GM18499 (cell line): ENCODE measurements at regions not wholly inside any gene's neighbourhood (a gene's known extent, or its start where the extent isn't known, plus 50 kb on each side); places are given as distances from the start of the nearest gene placed in this dataset.
"Not testable (repeated sequence)": the region's sequence is repeated elsewhere in the genome, so short reads cannot be mapped to it uniquely, and the experiment has no call there.

Experiments
- ATAC-seq: cut with Tn5 transposase; IDR thresholded peaks from one replicate; pipeline ENCODE4 v1.9.1; 2021; ENCODE audit warnings: moderate number of reproducible peaks; ENCODE audit not compliant: insufficient read depth, unreplicated experiment

DNA sequence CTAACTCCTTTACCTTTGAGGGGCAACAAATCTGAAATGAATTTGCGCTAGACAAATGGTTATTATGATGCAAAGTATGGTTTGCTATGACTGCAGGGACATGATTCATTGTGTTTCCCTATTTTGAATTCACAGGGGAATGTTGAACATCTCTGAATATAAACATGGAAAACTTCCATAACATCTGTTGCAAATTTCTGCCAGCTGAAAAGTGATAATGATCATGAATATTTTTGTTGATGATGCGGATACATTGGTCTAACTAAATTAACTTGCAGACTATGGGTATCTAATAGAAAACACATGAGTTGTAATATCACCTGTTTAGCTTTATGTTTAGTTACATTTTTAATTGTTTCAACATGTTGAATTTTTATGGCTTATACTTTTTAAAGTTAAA, 1325.5 kb downstream of the REEP3 start:
- no peak for ATAC-seq

DNA sequence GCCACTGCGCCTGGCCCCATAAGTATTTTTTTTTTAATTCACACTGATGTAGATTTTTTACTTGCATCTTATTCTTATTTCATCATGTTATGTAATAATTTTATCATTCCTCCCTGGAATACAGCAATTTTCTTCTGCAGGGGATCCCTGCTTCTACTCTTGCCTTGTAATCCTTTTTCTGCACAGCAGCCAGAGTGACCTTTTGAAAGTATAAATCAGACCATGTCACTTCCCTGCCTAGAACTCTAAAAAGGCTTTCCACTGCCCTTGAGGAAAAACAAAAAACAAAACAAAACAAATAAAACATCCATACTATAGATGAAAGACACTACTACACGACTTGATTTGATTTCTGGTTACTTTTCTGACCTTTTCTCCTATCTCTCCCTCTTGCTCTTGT, 1334.7 kb downstream of the REEP3 start:
- ATAC-seq, result no peak

DNA sequence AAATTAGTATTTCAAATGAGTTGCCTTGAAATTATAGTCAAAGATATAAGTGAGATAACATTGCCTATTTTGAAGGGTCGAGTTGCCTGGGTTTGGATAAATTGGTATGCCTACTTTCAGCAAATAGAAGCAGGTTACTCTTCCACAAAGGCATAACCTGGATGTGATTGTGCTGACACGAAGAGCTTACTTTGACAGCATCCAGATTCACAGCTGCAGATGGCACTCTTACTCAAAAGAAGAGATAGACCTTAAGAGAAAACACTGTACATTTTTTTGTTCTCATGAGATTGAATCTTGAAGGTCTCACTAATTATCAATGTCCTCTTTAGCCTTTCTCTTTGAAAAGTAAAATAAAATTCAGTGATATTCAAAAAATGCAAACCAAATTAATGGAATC, 1338.7 kb downstream of the REEP3 start:
- no peak for ATAC-seq

DNA sequence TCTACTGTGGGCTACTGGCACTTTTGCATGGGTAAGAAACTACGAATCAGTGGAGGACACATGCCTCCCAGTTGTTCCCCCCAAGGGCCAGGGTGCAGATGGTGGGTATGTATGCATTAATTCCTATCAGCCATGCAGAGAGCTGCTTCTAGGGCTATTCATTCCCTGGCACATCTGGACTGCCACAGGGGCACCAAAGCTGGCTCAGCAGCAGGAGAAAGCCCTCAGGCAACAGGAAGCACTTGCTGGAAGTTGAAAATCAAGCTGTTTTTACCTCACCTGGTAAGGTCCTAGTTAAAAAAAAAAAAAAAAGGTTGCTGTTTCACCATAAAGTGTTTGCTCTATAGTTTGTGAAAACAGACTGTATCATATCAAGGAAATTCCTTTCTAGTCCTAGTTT, 1342.6 kb downstream of the REEP3 start:
- no peak for ATAC-seq

DNA sequence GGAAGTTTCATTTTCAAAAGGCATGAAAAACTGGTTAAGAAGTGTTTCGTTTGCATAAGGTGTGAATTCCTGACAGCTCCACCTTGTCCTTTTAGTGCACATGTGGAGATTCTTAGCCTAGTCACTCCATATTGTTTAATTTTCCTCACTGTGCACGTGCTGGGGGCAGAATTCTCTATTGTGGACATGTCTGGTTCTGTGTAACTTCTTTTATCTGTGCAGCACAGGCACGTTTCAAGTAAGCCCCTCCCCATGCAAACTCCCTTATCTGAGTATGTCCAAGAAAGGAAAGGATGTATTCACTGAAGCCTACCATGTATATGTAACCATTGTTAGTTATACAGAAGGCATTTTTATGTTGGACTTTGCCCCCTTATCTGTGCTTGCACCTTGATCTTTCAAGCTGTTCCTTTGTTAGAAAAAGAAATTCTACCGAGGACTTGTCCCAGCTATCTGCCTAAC, 1346.3 kb downstream of the REEP3 start:
- no peak for ATAC-seq

DNA sequence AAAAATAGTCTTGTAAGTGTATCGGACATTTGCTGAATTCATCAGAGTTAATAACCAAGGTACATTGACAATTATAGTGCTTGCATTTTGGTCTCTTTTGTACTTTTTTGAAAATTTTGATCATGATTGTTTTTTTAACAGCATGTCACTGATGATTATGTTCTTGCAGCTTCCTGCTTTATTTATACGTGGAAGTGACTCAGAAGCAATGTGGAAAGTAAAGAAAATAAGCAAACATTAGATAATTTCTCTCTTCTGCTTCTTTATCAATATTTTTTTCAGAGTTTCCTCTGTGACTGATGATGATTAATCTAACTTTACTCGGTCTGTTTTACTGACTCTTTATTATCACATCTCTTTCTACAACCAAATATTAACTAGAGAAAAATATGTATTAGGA, 1351.9 kb downstream of the REEP3 start:
- ATAC-seq, result no peak

DNA sequence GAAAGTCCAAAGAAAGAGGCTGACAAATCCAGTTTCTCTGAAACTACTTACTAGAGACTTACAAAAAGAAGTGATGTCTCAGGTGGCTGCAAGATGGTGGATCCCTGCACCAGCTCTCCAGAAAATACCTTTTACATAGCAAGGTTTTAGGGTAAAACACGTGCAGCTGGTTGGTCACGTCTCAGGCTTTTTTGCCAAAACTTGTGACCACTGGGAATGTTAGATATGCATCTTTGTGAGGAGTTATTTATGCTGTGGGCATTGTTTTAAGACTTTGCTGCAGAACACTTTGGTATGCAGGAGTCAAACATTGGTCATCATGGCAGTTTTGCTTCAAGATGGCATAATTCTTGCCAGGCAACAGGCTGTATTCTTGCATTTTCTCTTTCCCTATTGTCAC, 1352.8 kb downstream of the REEP3 start:
- no peak for ATAC-seq

DNA sequence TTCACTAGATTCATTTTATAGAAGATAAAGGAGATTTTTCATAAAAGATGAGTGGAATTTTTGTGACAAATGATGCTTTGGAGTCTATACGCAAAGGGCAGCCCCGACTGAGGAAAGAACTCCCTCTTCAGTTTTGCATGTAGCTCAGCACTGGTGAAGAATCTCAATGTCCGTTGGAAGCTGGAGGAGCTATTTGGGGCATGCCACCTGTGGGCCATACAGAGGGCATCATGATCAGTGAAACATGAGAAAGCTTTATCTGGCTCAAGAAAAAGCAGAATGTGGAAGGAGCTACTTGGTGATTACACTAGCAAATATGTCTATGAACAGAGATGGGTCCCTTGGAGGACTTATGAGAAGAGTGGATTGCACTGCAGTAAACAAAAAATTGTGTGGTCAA, 1359.3 kb downstream of the REEP3 start:
- no peak for ATAC-seq

DNA sequence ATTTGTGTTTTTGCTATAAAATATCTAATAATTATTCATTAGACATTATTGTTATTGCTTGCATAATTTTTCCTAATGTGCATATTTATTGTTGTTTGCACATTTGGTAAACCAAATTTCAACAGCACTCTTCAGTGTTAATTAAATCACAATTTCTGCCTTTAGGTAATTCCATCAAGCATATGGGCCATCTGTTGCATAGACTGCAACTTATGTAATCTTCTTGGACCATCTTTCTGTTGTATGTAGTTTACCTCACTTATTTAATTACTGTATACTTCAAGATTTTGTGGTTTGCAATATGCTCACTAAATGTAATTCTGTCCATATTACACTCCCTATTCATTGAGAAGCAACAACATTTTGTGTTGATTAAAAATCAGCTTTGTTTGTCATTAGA, 1360.1 kb downstream of the REEP3 start:
- no peak for ATAC-seq

DNA sequence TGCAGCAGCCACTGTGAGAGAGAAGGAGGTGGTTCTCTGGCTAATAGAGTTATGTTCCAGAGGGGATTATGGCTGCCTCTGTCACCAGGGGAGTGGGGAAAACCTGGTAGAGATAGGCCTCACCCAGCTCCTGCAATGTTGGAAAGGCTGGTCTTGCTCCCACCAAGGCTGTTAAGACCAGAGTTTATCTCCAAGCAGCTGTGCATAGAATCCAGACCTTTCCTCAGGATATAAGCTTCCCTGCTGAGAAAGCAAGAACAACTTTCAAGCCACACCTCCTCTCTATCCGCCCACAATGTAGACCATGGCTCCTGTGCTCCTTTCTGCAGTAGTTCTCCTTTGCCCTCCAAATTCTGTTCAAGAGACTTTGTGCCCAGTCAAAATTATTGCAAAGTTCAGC, 1375.4 kb downstream of the REEP3 start:
- ATAC-seq, result no peak

DNA sequence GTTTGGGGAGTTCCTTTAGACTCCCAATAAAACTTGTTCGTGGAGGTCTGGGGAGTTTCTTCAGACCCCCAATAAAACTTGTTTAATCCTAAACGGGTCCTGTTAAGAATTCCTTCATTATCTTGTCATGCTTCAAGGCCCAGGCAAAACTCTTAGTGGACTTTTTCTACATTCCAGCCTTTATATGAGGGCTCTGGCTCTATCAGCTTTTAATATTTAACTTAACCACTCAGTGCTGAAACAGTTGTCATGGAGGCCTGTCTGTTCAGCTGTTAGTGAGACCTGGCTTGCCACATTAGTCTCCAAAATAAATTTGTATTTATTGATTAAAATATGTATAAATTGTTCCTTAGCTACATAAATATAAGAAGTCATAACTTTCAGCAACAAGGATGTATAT, 1385.1 kb downstream of the REEP3 start:
- not testable (repeated sequence) for ATAC-seq

DNA sequence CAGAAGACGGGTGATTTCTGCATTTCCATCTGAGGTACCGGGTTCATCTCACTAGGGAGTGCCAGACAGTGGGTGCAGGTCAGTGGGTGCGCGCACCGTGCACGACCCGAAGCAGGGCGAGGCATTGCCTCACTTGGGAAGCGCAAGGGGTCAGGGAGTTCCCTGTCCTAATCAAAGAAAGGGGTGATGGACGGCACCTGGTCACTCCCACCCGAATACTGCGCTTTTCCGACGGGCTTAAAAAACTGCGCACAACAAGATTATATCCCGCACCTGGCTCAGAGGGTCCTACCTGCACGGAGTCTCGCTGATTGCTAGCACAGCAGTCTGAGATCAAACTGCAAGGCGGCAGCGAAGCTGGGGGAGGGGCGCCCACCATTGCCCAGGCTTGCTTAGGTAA, 1403.1 kb downstream of the REEP3 start:
- not testable (repeated sequence) for ATAC-seq

DNA sequence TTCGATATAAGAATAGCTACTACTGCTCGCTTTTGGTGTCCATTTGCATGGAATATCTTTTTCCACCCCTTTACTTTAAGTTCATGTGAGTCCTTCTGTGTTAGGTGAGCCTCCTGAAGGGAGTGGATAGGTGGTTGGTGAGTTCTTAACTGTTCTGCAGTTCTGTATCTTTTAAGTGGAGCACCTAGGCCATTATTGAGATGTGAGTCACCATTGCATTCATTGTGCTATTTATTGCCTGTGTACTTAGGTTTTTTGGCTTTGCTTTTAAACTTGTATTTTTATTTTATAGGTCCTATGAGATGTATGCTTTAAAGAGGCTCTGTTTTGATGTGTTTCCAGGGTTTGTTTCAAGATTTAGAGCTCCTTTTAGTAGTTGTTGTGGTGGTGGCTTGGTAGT, 1430.8 kb downstream of the REEP3 start:
- no peak for ATAC-seq

DNA sequence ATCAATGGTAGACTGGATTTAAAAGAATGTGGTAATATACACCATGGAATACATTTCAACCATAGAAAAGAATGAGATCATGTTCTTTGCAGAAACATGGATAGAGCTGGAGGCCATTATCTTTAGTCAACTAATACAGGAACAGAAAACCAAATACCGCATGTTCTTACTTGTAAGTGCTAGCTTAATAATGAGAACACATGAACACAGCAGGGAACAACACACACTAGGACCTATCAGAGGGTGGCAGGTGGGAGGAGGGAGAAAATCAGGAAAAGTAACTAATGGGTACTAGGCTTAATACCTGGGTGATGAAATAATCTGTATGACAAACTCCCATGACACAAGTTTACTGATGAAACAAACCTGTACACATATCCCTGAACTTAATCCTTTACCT, 1435.2 kb downstream of the REEP3 start:
- no peak for ATAC-seq

DNA sequence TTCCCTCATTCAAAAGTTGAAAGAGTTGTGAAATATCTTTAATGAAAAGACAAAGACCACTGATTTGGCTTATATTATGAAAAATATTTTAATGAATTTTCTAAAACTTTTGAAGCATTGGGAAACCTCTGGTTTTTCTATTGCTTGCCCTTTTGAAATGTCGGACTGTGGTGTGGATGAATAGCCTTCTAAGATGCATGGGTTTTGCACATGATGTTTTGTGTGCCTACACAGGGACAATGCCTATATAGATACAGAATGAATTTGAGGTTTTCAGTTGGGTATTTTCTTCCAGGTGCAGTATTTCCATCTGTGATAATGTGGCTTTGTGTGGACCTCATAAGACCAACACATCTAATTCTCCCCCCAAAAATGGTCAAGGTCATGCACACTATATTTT, 1437.9 kb downstream of the REEP3 start:
- ATAC-seq, result no peak

DNA sequence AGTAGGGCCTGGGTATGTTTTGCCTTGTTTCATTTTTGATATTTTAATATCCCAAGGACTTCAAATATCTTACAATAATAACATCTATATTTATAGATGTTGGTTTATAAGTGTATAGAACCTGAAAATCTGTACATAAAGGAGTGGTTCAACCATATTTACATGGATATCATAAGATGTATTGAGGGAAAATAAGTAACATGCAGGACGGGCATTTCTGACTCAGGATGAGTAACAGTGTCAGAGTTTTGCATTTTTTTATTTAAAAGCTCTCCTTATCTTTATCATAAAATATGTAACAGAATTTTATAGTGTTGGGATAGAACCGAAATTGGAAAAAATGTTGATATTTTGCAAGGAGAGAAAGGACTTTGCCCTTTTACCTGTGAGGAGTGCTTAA, 1438.7 kb downstream of the REEP3 start:
- ATAC-seq, result no peak

DNA sequence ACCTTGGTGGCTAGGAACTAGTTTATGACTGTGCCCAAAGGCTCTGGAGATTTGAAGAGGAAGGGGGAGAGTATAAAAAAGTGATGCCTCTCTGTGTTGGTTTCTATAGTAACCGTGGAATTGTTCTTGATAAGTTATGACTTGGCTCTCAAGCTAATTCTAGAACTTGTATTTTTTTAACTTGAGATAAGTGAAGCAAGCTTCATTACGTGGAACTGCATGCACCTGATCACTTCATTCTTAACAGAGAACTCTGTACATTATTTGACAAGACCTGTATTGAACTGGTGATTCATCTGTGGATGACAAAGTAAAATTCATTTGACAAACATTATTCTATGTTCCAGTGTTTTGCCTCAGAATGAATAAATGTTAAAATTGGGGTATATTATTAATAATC, 1452.2 kb downstream of the REEP3 start:
- no peak for ATAC-seq

DNA sequence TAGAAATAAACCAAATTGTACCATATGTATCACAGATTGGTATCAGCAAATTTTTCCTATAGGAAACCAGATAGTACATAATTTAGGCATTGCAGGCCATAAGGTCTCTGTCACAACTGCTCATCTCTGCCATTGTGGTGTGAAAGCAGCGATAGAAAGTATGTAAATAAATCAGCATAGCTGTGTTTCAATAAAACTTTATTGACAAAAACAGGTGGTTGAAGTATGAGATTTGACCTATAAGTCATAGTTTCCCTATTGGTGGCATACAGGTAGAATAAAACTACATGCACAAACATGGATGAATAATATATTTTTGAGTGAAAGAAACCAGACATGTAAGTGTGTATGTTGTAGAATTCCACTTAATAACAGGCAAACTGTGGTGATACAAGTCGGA, 1454.9 kb downstream of the REEP3 start:
- ATAC-seq, result no peak

DNA sequence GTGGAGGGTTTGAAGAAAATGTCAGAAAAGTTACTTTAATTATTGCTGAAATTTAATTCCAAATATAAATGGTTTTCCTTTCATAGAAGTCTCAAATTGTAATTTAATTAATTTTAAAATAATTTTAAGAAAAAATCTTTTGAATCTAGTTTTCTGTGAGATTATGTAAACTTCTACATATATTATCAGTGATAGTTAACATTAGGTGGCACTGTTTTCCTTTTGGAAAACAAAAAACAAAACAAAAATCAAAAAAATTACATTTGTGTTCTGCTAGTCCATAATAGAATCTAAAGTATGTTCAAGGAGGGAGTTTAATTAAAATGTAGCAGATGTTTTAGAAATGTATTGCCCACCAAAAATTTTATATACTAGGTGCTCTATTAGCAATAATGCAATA, 1456.7 kb downstream of the REEP3 start:
- no peak for ATAC-seq

DNA sequence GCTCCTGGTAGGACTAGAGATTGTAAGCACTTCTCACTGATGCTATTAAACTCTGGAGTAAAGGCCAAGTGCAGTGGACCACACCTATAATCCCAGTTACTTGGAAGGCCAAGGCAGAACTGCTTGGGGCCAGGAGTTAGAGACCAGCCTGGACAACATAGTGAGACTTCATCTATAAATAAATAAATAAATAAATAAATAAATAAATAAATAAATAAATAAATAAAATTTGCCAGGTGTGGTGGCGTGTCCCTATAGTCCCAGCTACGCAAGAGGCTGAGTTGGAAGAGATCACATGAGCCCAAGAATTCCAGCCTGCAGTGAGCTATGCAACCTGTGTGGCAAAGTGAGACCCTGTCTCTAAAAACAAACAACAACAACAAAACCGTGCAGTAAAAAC, 1475.7 kb downstream of the REEP3 start:
- ATAC-seq, result no peak

DNA sequence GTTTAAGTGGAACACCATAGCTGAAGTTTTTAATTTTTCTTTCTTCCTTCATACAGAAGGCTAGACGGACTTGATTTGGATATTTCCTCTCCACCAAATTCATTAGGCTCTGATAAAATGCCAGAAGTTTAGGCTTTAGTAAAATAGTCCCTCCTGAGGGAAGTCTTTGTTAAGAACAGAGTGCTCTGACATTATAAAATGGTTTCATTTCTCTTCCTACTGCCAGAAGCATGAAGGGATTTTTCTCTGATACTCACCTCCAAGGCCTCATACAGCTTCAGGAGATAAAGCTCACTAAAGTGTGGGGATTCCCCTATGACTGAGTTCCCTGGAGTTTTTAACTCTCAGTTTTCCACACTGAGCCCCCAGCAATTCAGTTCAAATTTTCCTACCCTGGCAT, 1489.6 kb downstream of the REEP3 start:
- no peak for ATAC-seq

DNA sequence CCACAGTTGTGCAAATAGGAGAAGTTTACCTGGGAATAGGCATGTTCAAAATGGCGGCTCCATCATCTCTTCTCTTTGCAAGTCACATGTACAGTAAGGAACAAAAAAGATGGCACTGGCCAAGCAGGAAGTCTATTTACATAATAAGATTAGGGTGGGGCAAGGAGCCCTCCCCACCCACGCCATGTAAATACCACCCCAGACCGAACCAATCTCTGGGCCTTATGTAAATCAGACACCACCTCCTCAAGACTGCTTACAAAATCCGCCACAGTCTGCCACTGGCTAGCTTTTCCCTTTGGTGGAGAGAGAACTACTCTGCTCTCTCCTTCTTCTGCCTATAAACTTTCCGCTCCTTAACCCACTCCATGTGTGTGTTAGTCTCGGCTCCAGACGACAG, 1496.3 kb downstream of the REEP3 start:
- ATAC-seq, result no peak

DNA sequence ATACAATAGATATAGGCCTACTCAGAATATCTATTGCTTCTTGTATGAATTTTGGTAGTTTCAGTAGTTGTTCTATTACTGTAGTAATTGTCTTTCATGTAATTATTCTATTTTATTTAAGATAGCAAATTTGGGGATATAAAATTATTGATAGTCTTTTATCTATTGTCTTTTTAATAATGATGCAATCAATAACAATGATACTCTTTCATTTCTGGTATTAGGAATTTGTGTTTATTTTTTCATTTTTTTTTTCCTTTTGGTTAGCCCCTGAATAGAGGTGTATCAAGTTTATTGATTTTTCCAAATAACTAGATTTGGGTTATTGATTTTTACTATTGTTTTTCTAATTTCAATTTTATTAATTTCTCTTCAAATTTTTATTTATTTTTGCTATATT, 1503.7 kb downstream of the REEP3 start:
- no peak for ATAC-seq
